ENCODE measurements at regions not wholly inside any gene's neighbourhood (a gene's known extent, or its start where the extent isn't known, plus 50 kb on each side); places are given as distances from the start of the nearest gene placed in this dataset.

DNA sequence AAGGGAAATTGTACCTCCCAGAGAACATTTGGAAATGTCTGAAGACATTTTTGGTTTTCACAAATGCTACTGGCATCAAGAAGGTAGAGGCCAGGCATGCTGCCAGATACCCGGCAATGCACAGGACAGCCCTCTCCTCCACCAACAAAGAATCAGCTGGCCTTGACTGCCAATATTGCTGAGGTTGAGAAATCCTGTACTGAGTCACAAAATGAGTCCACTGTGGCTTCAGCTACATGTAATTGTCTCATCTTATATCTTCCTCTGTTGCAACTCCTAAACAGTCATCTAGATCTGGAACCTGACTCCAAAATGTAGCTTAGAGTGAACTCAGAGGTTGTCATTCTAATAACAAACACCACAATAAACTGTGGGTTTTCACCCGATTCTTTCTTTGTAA lies 327.5 kb upstream of the POGK start:
- TF ChIP-seq FOSL1 (IDR thresholded peaks at IDR 0.05; ENCODE audit: low read depth) (no peak), POLR2AphosphoS5 (IDR thresholded peaks at IDR 0.05; ENCODE audit: low read depth, low read length) (no peak), POLR2A (IDR thresholded peaks at IDR 0.05; ENCODE audit: borderline replicate concordance, extremely low read depth, insufficient read depth, insufficient read length) (no peak), RAD21 (IDR thresholded peaks at IDR 0.05; ENCODE audit: low read depth) (no peak), EZH2 (IDR thresholded peaks at IDR 0.05) (no peak), CEBPB (IDR thresholded peaks at IDR 0.05; ENCODE audit: low read depth) (no peak), TCF7L2 (IDR thresholded peaks at IDR 0.05; ENCODE audit: borderline replicate concordance, extremely low read depth, insufficient read depth, insufficient read length) (no peak), YY1 (IDR thresholded peaks at IDR 0.05; ENCODE audit: extremely low read depth, insufficient replicate concordance, low read depth, low read length) (no peak)
- TF ChIP-seq, protein P1, sequence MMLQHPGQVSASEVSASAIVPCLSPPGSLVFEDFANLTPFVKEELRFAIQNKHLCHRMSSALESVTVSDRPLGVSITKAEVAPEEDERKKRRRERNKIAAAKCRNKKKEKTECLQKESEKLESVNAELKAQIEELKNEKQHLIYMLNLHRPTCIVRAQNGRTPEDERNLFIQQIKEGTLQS (IDR thresholded peaks at IDR 0.05) = no peak
- TF ChIP-seq, protein P2, sequence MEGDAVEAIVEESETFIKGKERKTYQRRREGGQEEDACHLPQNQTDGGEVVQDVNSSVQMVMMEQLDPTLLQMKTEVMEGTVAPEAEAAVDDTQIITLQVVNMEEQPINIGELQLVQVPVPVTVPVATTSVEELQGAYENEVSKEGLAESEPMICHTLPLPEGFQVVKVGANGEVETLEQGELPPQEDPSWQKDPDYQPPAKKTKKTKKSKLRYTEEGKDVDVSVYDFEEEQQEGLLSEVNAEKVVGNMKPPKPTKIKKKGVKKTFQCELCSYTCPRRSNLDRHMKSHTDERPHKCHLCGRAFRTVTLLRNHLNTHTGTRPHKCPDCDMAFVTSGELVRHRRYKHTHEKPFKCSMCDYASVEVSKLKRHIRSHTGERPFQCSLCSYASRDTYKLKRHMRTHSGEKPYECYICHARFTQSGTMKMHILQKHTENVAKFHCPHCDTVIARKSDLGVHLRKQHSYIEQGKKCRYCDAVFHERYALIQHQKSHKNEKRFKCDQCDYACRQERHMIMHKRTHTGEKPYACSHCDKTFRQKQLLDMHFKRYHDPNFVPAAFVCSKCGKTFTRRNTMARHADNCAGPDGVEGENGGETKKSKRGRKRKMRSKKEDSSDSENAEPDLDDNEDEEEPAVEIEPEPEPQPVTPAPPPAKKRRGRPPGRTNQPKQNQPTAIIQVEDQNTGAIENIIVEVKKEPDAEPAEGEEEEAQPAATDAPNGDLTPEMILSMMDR (IDR thresholded peaks at IDR 0.05 in 2 of 3, conservative IDR thresholded peaks at IDR 0.05 in 1 of 3; ENCODE audit: borderline replicate concordance in 1 of 3, insufficient read depth in 1 of 3, low read depth in 2 of 3, low read length in 2 of 3) = no peak
- TF ChIP-seq, protein P3, sequence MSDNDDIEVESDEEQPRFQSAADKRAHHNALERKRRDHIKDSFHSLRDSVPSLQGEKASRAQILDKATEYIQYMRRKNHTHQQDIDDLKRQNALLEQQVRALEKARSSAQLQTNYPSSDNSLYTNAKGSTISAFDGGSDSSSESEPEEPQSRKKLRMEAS (IDR thresholded peaks at IDR 0.05) = no peak
